GM21529 (cell line): ENCODE measurements at regions not wholly inside any gene's neighbourhood (a gene's known extent, or its start where the extent isn't known, plus 50 kb on each side); places are given as distances from the start of the nearest gene placed in this dataset.

Experiments used
- ATAC-seq: cut with Tn5 transposase; IDR thresholded peaks from one replicate; pipeline ENCODE4 v1.9.1; 2021; ENCODE audit not compliant: unreplicated experiment

DNA sequence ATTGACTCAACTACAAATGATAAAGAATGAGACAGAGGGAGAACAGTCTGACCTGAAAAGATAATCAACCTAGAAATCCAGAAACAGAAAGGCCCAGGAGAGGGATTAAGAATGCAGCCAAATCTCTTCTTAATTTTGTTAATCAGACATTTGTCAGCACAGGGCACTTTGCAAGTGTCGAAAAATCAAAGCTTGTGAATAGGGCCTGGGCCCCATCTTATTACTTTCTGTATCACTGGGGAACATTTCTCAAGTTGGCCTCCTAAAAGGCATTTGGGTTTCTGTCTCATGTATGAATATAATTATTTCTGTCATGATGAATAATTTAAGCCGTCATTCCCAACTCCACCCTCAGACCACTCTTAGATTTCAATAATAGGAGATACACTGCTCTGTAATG is 308.4 kb upstream of the PRKCQ start:
- no peak for ATAC-seq

DNA sequence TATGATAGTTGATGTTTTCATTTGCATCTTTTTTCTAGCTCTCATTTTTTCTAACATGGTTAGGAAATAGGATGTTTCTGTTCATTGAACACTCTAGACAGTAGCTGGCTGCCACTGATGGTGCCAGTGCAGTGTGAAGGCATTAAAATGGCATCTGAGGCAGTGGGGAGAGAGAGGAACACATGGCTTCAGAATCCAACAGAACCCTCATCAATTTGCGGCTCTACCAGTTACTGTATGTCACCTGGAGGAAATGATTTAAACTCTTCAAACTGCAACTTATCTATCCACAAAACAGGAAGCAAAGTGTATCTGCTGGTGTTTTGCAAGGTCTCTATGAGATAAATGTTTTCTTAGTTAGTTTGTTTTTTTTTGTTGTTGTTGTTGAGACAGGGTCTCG is 305.2 kb upstream of the PRKCQ start:
- no peak for ATAC-seq

DNA sequence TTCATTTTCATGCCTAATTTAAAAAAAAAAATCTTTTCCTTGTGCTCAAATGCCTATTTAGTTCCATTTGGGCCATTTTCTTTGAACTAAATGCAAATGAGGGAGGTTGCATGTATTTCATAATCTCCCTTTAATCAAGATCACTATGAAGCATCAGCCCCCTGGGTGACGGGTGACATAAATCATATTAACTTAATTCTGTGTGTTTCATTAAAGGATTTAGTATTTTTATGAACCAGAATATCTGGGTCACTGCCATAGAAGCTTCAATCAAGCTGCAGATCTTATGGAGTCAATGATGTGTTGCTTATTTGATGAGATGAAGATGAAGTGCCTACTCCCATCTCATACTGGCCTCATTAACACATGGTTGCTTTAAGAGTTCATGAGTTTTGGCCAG is 301.9 kb upstream of the PRKCQ start:
- ATAC-seq = no peak

DNA sequence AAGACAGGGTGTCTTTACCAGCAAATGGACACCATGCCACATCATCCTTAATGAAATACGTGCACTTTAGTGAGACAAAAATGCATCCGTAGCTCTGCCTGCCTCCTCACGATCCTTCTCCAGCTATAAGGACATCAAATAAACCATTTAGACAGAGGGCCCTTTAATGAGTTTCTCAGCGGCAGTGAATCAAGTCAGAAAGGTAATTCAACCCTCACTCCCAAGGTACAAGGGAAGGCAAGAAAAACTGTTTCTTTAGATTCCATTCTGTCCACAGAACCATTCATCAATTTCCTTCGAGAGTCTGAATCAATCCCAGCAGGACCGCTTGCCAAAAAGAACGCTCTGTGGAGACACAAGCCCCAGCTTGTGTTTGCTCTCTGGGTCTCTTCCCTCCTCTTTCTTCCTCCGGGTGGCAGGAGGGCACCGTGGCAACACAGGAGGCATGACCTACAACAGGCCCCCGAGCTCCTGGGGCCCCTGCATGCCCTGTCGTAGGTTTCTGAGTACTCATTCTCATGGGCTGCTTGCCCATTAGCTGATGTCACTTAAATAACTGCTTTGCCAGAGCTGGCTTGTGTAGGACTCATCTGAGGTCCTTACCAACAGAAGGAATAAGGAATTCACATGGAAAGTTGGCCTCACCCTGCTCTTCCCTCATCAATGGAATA is 297.8 kb upstream of the PRKCQ start:
- no peak for ATAC-seq

GRCh38 chr10:6877336-6877721 is 297.3 kb upstream of the PRKCQ start:
- ATAC-seq = no peak

DNA sequence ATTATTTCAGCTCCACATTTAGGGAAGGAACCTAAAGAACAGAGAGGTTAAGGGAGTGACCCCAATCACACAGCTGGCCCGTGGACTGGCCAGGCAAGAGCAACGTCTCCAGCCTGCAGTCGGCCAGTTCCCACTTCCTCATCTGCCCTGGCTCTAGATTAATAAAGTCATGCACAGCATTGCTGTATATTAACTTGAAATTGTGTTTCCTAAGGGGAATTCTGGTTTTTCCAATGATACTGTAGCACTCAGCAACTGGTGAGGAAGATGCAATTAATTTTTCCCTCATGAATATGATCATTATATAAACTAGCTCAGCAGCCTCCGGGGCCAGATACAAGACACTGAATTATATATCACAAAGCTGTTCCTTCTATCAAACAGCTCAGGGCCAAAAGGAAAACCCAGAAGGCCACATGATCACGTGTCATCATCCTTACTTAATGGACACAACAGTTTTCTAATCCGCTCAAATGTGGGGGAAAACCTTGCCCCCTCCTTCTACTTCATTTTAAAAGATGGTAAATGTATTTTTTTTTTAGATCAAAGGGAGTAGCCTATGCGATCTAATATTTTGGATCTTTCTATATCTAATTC is 295.3 kb upstream of the PRKCQ start:
- no peak for ATAC-seq

- no peak for ATAC-seq
Observed at GRCh38 chr10:6871128-6871527, 291.1 kb upstream of the PRKCQ start.

DNA sequence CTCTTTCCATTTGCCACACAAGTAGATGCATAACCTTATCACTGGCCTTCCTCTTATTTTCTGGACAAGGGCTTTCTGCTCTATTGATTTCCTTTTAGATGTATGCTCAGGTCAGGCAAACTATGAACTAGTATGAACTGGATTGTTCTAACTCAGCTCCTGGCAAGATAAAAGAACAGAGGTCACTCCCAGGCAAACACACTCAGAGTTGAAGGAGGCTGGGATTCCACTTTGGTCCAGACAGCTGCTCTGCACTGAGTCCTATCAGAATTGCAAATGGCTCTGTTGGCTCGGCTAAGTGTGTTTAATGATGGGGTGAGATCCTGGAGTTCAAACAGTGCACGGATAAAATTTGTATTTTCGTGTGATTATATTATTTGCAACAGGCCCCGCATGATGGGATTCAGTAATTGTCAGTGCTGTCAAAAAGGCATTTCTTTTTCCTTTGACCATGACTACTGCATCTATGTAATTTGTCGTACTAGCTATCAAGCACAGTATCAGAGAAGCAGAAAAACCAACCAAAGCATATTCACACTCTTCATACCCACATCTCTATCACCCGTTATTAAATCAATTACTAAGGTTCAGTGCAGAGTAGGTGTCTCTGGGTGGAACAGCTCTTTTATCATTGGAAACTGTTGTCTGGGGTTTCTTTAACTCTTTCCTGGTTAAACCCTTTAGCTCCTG is 288.1 kb upstream of the PRKCQ start:
- ATAC-seq = no peak

DNA sequence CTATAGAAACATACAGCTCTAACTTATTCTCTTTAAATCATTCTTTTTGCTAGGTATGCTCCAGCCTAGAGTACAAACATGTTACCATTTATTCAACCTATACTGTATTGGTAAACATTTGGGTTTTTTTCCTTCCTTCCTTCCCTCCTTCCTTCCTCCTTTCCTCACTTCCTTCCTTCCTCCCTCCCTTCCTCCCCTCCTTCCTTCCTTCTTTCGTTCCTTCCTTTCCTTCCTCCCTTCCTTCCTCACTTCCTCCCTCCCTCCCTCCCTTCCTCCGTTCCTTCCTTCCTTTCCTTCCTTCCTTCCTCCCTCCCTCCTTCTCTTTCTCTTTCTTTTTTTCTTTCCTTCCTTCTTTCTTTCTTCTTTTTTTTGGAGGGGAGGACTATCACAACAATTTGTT is 286.7 kb upstream of the PRKCQ start:
- ATAC-seq = no peak

DNA sequence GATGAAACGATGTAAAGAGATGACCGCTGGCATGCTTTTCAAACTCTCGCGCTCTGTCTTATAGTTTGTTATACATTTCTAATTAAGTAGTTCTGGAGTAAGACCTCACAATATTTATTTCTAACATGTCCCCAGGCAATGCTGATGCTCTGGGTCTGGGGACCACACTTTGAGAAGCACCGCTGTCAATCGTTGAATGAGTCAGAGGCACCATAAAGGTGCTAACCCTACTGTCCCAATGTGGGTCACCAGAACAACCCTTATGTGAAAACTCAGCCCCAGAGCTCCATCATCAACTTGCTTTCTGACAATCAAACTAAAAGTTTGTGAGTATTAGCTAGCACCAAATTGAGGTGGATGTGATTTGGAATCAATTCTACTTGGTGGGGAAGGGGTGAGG is 284.1 kb upstream of the PRKCQ start:
- ATAC-seq = no peak

DNA sequence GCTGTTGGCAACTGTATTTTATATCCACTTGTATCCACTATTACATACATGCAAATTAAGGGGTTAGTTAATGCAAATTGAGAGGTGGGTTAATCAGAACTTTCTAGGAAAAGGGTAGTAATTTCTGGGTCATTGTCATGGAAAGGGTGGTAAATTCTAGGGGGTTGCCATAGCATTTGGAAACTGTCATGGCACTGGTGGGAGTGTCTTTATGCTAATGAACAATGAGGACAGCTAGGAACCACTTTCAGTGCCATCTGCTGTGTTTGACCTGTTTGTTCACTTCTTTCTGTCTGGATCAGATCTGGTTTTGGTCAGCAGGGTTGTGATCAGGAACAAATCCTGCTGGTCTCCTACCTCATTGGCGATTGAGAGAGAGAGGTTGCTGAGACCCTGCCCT is 283.3 kb upstream of the PRKCQ start:
- no peak for ATAC-seq

- ATAC-seq = no peak
Observed at GRCh38 chr10:6850452-6850851, 270.4 kb upstream of the PRKCQ start.

GRCh38 chr10:6847561-6847960 is 267.5 kb upstream of the PRKCQ start:
- no peak for ATAC-seq

GRCh38 chr10:6843894-6844650 is 264.0 kb upstream of the PRKCQ start:
- ATAC-seq = no peak

GRCh38 chr10:6843481-6843881 is 263.4 kb upstream of the PRKCQ start:
- ATAC-seq = no peak

GRCh38 chr10:6842722-6843121 is 262.6 kb upstream of the PRKCQ start:
- no peak for ATAC-seq

DNA sequence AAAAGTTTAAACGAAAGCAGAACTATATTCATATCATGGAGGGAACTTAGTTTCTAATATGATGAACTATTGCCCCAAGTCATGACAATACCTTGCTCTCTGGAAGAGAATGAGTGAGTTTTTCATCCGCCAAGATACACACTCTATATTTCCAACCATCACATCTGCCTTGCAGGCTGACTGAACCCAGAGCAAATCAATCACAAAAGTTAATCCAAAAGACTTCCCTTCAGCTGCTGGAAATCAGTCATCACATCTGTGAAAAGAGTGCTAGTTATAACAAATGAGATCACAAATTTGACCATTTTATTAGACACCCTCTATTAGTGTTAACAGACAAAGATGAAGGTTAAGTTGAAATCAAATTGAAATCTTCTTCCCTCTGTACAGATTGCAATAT is 261.7 kb upstream of the PRKCQ start:
- ATAC-seq = no peak

GRCh38 chr10:6840766-6841165 is 260.7 kb upstream of the PRKCQ start:
- no peak for ATAC-seq

- ATAC-seq = no peak
Observed at GRCh38 chr10:6840201-6840691, 260.2 kb upstream of the PRKCQ start.

- no peak for ATAC-seq
Observed at GRCh38 chr10:6838118-6838517, 258.0 kb upstream of the PRKCQ start.

GRCh38 chr10:6833458-6834011 is 253.5 kb upstream of the PRKCQ start:
- no peak for ATAC-seq
